ENCODE measurements at regions not wholly inside any gene's neighbourhood (a gene's known extent, or its start where the extent isn't known, plus 50 kb on each side); places are given as distances from the start of the nearest gene placed in this dataset.

- no peak for TF ChIP-seq CTCF (conservative IDR thresholded peaks at IDR 0.05; ENCODE audit: low read depth, low read length)
- TF ChIP-seq EZH2phosphoT487 (IDR thresholded peaks at IDR 0.05; ENCODE audit: borderline replicate concordance, low read length), result no peak
- TF ChIP-seq EZH2 (IDR thresholded peaks at IDR 0.05; ENCODE audit: low read length, unreplicated experiment), result no peak
These were observed 132.6 kb upstream of the TBCA start for GRCh38 chr5:77908787-77909186.
